22Rv1 (cell line): ENCODE measurements at regions not wholly inside any gene's neighbourhood (a gene's known extent, or its start where the extent isn't known, plus 50 kb on each side); places are given as distances from the start of the nearest gene placed in this dataset.

Experiments used
- ZFX ChIP-seq: fragments of 450-650 bp; IDR thresholded peaks from 2 replicates; pipeline ENCODE4 v1.6.1; 2017; ENCODE audit warnings: antibody characterized with exemption, borderline replicate concordance
- TF ChIP-seq, protein P1 (sequence below): fragments of 450-650 bp; IDR thresholded peaks from 2 replicates; pipeline ENCODE4 v1.5.1; 2017; ENCODE audit warnings: mild to moderate bottlenecking

GRCh38 chr7:35436452-35436851 is 182.6 kb upstream of the TBX20 start:
- TF ChIP-seq, protein P1, sequence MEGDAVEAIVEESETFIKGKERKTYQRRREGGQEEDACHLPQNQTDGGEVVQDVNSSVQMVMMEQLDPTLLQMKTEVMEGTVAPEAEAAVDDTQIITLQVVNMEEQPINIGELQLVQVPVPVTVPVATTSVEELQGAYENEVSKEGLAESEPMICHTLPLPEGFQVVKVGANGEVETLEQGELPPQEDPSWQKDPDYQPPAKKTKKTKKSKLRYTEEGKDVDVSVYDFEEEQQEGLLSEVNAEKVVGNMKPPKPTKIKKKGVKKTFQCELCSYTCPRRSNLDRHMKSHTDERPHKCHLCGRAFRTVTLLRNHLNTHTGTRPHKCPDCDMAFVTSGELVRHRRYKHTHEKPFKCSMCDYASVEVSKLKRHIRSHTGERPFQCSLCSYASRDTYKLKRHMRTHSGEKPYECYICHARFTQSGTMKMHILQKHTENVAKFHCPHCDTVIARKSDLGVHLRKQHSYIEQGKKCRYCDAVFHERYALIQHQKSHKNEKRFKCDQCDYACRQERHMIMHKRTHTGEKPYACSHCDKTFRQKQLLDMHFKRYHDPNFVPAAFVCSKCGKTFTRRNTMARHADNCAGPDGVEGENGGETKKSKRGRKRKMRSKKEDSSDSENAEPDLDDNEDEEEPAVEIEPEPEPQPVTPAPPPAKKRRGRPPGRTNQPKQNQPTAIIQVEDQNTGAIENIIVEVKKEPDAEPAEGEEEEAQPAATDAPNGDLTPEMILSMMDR: no peak
- TF ChIP-seq ZFX: no peak
